Kidney (tissue), 13 donors: ENCODE measurements at regions not wholly inside any gene's neighbourhood (a gene's known extent, or its start where the extent isn't known, plus 50 kb on each side); places are given as distances from the start of the nearest gene placed in this dataset.

Experiments
- DNase-seq, 5 donors: peaks; one replicate each; pipeline ENCODE4 v3.0.0-alpha.2; 2013 to 2020
- FAIRE-seq: peaks from 2 replicates; lab custom pipeline; 2012; peaks lifted over from hg19 to GRCh38; lab: Jason Lieb, UNC
- H3K27ac ChIP-seq, 2 donors: one replicate each; pipeline ENCODE4 v1.7.0; 2013; ENCODE audit warnings: low read depth in 2 of 2, low read length in 2 of 2, inconsistent platforms in 1 of 2
- H3K27me3 ChIP-seq: one replicate; pipeline ENCODE4 v1.7.1; 2013; ENCODE audit warnings: low read length, inconsistent platforms; ENCODE audit not compliant: control insufficient read depth, insufficient read depth
- H3K36me3 ChIP-seq, 3 donors: one replicate each; pipeline versions ENCODE4 v1.7.0 to v1.7.1; 2013; ENCODE audit warnings: low read length in 3 of 3, control low read depth in 1 of 3, inconsistent platforms in 1 of 3; ENCODE audit not compliant: insufficient read depth in 3 of 3, control insufficient read depth in 2 of 3
- H3K4me1 ChIP-seq, 3 donors: one replicate each; pipeline versions ENCODE4 v1.7.0 to v1.7.1; 2013; ENCODE audit warnings: low read length in 3 of 3, inconsistent platforms in 1 of 3, low read depth in 1 of 3; ENCODE audit not compliant: control insufficient read depth in 2 of 3, insufficient read depth in 2 of 3
- H3K4me3 ChIP-seq, 3 donors: one replicate each; pipeline versions ENCODE4 v1.7.0 to v1.8.1; 2013; ENCODE audit warnings: low read length in 3 of 3, control low read depth in 1 of 3, inconsistent platforms in 1 of 3
- H3K9ac ChIP-seq, 3 donors: one replicate each; pipeline versions ENCODE4 v1.7.0 to v1.7.1; 2013; ENCODE audit warnings: low read length in 3 of 3, control low read depth in 1 of 3, inconsistent platforms in 1 of 3
- H3K9me3 ChIP-seq, 3 donors: one replicate each; pipeline versions ENCODE4 v1.7.0 to v1.7.1; 2013; ENCODE audit warnings: low read length in 3 of 3, control low read depth in 1 of 3, inconsistent platforms in 1 of 3; ENCODE audit not compliant: control insufficient read depth in 2 of 3, insufficient read depth in 1 of 3
- intact Hi-C: fragments of 100-400 bp; cut with DNase I; formaldehyde crosslinking; loops from one replicate; pipeline ENCODE4 v1.11.1; 2022
- TF ChIP-seq, protein P1 (sequence below): IDR thresholded peaks from 3 replicates; pipeline ENCODE4 v1.5.1; 2012; ENCODE audit warnings: mild to moderate bottlenecking, moderate library complexity, borderline replicate concordance; ENCODE audit not compliant: insufficient read depth; ENCODE audit errors: extremely low read depth
- donor health status: control.
- donor health status: control.
- donor health status: control.
- donor health status: control.
- donor health status: control.
- donor health status: DM: yes; HTN: yes; CAD: no.
- donor health status: Normal renal cell carcinoma (clear cell type).

DNA sequence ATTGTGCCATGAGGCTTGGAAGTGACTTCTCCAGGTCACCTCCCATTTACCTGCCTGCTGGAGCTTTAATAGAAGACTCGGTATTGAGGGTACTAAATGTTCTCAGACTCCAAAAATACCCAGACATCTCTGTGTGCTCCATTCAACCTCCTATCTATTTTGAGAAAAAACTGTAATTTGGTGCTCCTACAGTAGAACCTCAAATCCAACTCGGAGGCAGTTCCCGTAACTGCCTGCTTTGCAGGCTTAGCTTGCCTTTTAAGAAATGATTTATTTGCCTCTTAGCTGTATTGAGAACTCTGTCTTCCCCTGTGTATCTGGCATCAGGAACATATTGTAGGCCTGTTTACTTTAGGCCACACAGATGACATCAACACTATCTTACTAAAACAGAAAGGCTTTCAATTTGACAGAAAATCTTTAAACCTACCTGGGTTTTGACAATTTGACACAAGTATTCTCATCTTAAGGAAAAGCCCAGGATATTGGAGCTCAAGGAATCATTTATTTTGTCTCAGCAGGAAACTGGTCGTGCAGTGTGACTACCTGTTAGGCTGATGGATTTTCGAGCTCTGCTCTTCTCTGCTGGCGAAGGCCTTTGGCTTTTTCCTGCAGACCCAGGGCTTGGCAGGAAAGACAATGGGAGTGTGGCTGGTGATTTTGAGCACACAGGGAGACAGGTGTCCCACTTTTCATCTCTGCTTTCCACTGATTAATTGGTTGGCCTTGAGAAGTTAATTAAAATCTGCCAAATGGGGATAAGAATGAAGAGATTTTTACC lies 314.8 kb downstream of the SNAPC1 start:
- Histone ChIP-seq H3K9me3 (no peaks in the 10 kb centered on the region), H3K27ac (no peak overlapping the region), H3K27me3 (no peaks in the 10 kb centered on the region), H3K4me1 (no peaks in the 10 kb centered on the region), H3K9ac (no peak overlapping the region), H3K4me3 (no peak overlapping the region), H3K36me3 (no peaks in the 10 kb centered on the region)
- TF ChIP-seq, protein P1, sequence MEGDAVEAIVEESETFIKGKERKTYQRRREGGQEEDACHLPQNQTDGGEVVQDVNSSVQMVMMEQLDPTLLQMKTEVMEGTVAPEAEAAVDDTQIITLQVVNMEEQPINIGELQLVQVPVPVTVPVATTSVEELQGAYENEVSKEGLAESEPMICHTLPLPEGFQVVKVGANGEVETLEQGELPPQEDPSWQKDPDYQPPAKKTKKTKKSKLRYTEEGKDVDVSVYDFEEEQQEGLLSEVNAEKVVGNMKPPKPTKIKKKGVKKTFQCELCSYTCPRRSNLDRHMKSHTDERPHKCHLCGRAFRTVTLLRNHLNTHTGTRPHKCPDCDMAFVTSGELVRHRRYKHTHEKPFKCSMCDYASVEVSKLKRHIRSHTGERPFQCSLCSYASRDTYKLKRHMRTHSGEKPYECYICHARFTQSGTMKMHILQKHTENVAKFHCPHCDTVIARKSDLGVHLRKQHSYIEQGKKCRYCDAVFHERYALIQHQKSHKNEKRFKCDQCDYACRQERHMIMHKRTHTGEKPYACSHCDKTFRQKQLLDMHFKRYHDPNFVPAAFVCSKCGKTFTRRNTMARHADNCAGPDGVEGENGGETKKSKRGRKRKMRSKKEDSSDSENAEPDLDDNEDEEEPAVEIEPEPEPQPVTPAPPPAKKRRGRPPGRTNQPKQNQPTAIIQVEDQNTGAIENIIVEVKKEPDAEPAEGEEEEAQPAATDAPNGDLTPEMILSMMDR, result no peak
- intact Hi-C loops, result no loop called here
- FAIRE-seq (no peak), DNase-seq (no peak)

DNA sequence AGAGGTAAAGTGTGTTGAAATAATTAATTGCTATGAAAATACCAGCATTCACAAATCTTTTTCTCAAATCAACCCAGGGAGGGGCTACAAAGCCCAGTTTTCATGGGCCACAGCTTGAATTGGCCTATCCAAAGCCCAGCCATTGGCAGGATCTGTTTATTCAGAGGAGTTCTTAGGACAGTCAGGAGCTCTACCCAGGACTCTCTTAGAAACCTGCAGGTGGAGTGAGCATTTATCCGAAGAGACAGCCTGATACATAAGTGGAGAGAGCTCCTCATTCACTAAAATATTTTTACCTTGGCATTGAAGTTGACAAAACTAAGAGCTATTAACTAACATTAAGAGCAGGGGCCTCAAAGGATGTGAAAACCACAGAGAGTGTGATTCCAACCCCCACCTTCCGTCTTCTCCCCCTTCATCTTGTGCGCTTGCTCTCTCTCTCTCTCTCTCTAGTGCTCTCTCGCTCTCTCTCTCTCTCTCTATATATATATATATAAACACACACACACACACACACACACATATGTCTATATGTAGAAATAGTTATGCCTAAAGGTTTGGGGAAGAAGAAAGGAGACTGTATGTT lies 315.5 kb downstream of the SNAPC1 start:
- H3K9ac ChIP-seq, result no peak overlapping the region
- no peak for FAIRE-seq

DNA sequence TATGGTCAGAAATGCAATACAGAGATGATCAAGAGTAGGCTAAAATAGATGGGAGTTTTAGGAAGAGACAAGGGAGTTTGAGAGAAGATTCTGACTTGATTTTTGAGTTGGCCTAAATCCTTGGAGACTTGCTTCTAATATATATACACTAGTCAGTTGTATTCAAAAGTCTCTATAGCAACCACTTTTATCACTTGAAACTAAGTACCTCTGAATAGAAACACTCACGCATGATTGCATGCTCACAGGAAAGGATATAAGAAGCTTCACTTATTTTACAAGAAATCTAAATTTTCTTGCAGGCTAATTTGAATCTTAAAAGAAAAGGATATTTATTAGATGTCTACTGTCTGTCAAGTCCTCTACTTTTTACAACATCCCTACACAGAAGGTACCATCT lies 316.8 kb downstream of the SNAPC1 start:
- Histone ChIP-seq H3K4me1 (no peaks in the 10 kb centered on the region), H3K27ac (no peak overlapping the region), H3K4me3 (no peak overlapping the region), H3K27me3 (no peaks in the 10 kb centered on the region), H3K9ac (no peak overlapping the region), H3K36me3 (no peaks in the 10 kb centered on the region), H3K9me3 (no peaks in the 10 kb centered on the region)
- intact Hi-C loops, result no loop called here
- DNase-seq (peak in 1 of 5 donors; percentile 8), FAIRE-seq (no peak)
- TF ChIP-seq, protein P1, result no peak

More for the DNA sequence above, 315.5 kb downstream of the SNAPC1 start:
- no peak for DNase-seq
- H3K27me3 ChIP-seq, result no peaks in the 10 kb centered on the region
- no peaks in the 10 kb centered on the region for H3K9me3 ChIP-seq
- H3K4me3 ChIP-seq, result no peak overlapping the region
- intact Hi-C loops, result no loop called here
- TF ChIP-seq, protein P1, result no peak
- no peaks in the 10 kb centered on the region for H3K36me3 ChIP-seq
- no peak overlapping the region for H3K27ac ChIP-seq
- H3K4me1 ChIP-seq, result no peaks in the 10 kb centered on the region
